Activated CD4-positive, CD25-positive, alpha-beta regulatory T cell treated with anti-CD3 and anti-CD28 coated beads, Interleukin-2, amount 50 U/mL, for 24 hours (primary cell): ENCODE measurements at regions not wholly inside any gene's neighbourhood (a gene's known extent, or its start where the extent isn't known, plus 50 kb on each side); places are given as distances from the start of the nearest gene placed in this dataset.

Experiments used
- ATAC-seq, 2 donors: fragments of 150-1000 bp; cut with Tn5 transposase; one replicate each; pipeline ENCODE4 v1.10.0; 2021; ENCODE audit warnings: mild to moderate bottlenecking in 1 of 2, moderate library complexity in 1 of 2

DNA sequence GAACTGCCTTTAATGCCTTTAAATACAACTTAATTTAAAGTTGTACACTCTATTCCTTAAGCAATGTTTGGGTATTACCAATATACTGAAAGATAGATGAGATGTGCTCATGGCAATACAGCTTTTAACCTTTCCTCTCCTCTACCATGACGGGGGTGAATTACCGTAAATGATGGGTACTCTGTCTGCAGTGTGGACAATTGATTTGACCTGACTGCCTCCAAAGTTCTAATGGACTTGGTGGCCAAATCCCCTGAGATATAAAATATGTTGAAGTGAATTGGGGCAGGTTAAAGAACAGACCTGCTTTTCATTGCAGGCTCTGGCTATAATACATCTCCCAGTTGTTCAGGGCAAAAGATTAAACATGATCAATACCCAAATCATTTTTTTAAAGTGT, 367.4 kb upstream of the NR5A2 start:
- no peak for ATAC-seq

GRCh38 chr1:199665371-199665770, 362.1 kb upstream of the NR5A2 start:
- ATAC-seq, result no peak

DNA sequence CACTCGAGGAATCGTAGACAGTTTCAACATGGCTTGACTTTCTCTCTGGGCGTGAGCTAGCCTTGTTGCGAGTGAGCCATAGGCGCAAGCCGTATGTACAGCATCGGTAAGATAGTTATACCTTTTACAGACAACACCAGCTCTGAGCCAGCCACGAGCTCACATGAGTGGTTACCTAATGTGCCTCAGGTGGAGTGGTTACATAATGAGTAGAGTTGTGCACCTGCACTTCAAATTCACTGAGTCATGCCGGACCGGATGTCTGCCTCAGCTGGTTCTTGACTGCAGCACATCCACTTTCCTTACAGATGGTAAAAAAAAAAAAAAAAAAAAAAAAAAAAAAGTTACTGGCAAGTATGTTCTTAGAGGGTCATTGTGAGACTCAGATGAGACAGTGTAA, 360.4 kb upstream of the NR5A2 start:
- no peak for ATAC-seq

DNA sequence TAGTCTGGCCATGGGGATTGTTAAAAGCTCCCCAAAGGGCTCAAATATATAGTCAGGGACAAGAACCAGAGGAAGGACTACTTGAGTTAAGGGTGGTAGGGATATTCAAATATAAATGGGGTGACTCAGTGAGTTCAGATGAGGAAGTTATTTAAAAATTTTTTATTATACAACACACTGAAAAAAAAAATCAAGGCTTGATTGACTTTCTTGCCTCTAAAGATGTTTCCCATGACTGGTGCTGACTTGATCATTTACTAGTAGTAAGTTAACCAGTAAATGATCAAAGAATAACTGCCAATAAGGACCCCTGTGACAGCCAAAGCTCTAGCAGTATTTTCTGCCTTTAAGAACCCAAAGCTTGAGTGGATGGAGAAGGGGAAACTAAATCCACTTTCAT, 357.6 kb upstream of the NR5A2 start:
- ATAC-seq, result no peak

- ATAC-seq, result no peak
Measured at GRCh38 chr1:199671684-199672083, 355.8 kb upstream of the NR5A2 start.

DNA sequence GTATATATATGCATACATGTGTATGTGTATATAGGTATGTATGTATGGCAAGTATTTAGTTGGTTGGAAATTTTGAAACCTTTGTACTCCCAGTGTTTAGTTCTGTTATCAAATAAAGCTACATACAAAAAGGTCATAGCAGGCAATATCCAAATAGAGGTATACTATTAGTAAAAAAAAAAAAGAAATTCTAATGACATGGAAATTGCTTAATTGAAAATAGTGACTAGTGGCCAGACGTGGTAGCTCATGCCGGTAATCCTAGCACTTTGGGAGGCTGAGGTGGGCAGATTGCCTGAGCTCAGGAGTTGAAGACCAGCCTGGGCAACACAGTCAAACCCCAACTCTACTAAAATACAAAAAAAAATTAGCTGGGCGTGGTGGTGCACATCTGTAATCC, 351.6 kb upstream of the NR5A2 start:
- ATAC-seq, result no peak

DNA sequence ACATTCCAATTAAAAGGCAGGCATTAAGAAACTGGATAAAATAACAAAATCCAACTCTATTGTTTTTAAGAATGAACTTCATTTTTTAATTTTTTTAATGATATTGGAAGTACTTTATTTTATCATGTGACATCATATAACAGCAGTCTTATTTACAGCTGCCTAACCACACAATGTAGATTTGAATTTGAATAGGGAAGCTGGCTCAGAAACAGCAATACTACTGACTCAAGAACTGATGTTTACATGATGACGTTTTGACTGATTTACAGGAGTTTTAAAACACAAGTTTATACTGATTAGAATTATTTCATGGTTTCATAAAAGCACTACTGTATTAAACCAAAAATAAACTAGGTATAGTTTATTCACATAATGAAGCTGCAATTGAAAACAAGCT, 348.7 kb upstream of the NR5A2 start:
- no peak for ATAC-seq

- ATAC-seq, result no peak
Measured at GRCh38 chr1:199682081-199682480, 345.4 kb upstream of the NR5A2 start.

- ATAC-seq, result peak; percentile 36 to 48
Measured at GRCh38 chr1:199684686-199685273, 342.7 kb upstream of the NR5A2 start.

DNA sequence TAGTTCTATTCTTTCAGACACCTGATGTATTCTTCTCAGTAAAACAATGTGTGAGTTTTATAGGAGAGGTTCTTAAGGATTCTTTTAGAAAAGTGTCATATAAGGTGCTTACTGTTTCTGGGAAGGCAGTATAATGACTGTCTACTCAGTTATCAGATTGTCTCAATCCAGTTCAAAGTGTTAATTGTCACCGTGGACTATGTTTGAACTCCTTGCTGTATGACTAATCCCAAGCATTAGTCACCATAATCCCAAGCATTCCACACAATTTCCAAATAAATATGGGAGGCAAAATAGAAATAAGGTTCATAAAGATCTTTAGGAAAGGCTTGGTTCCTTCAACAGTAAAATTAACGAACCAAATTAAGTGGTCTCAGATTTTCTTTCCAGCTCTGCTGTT, 342.1 kb upstream of the NR5A2 start:
- ATAC-seq, result no peak

DNA sequence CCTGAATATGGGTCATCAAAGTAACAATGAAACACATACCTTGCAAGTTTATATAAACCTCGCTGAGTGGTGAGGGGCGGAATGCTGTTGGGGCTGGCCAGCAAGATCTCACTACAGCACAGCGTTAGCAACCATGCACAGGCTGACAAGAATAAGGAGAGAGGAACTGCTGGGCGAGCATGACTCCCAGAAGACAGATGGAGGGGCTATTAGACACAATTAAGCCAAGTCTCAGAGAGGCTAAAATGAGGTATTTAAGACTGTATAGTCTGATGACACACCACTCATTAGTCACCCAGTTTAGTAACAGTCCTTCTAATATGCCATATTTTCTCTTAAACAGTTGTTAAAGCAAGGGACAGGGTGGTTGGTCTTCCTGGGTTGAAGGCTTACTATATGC, 340.2 kb upstream of the NR5A2 start:
- no peak for ATAC-seq

DNA sequence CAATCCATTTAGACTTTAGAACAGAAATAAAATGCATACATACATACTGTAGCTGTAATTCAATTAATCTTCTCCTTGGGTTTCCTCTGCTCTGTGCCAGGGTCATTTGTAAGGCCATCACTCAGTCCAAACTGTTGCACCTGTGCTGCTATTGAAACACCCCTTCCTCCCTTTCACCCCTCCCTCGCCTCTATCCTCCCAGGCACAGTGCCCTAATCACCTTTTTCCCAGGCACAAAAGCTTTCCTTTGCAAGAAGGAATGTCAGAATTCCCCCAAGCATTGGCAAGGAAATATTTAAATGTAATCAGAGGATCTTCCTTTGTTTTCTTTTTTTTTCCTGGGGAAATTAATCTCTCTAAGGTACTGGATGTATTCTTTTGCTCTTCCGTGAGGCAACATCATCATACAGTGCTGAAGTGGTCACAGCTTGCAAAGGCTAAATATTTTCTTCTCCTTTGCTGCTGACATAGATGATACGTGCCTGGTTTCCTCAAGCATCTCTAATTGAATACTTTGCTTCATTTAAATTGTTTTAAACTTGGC, 339.3 kb upstream of the NR5A2 start:
- ATAC-seq, result no peak

DNA sequence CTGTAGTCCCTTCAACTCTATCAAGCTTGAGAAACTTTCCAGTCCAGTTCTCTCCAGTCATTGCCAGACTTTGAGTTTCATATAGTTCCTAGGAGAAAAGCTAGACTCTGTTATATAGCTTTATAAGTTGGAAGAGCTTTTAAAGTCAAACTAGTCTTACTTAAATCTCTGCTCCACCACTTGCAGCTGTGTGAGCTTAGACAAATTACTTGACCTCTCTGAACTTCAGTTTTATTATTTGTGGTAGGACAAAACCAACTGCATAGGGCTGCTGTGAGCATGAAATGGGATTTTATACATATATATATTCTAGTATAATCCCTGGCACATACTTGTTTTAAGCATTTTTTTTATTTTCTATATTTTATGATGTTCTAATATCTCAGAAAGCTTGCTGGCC, 338.7 kb upstream of the NR5A2 start:
- ATAC-seq, result no peak

DNA sequence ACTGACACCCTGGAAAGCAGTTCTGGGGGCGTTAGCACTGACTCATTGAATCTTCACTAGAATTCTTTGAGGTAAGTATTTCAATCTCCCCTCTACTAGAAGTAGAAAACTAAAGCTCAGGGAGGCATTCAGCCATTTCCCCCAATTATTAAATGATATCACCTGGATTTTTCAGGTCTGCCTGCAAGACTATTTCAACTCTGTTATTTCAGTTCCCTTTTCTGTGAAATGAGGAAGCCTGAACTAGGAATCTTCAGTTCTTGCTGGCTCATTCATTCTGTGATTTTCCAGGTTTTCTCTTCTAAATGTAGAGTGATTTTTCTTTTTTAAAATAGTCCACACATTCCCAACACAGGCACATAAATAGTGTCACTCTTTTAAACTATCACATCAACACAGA, 337.0 kb upstream of the NR5A2 start:
- no peak for ATAC-seq

GRCh38 chr1:199691540-199691939, 336.0 kb upstream of the NR5A2 start:
- ATAC-seq, result no peak

DNA sequence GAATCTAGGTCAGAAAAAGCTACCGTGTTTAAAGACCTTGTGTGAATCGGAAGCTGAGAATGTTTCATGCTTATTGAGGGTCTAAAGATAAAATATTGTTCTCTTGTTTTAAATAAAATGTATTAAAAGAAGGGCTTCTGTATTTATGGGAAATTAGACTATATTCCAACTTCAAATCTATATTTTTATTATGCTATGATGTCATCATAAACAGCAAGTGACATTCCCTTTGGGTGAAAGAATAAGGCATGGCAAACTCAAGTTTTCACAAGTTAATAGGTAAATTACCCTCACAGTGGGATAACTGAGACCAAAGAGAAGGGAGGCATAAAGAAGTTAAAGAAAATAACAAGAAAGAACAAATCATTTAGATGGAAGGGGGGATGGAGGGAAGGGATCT, 333.8 kb upstream of the NR5A2 start:
- no peak for ATAC-seq

DNA sequence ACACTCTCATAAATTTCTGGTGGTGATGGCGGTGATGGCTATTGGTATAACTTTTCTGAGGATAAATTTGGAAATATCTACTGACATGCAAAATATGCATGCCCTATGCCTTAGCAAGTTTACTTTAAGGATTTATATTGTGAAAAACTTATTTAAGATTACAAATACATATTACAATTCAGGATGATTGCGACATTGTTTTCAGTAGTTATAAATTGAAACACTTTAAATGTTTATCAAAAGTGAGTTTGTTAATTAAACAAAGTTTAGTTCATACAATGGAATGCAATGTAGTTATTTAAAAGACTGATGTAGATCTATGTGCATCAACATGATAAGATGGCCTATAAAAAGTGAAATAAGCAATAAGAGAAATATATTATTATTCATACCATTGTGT, 331.3 kb upstream of the NR5A2 start:
- ATAC-seq, result no peak

DNA sequence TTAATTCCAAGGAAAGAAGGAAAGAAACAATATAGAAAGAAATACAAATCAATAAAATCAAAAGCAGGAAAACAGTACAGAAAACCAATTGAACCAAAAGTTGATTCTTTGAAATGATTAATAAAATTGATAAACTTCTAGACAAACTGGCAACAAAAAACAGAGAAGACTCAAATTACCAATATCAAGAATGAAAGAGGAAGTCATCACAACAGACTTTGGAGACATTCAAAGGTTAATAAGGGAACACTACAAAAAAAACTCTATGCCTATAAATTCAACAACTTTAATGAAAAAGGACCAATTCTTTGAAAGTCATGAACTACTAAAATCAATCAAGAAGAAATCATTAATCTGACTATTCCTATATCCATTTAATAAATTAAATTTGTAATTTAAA, 329.3 kb upstream of the NR5A2 start:
- no peak for ATAC-seq

- ATAC-seq, result no peak
Measured at GRCh38 chr1:199700551-199700950, 327.0 kb upstream of the NR5A2 start.

- ATAC-seq, result no peak
Measured at GRCh38 chr1:199701726-199702125, 325.8 kb upstream of the NR5A2 start.

- ATAC-seq, result no peak
Measured at GRCh38 chr1:199704231-199704630, 323.3 kb upstream of the NR5A2 start.

DNA sequence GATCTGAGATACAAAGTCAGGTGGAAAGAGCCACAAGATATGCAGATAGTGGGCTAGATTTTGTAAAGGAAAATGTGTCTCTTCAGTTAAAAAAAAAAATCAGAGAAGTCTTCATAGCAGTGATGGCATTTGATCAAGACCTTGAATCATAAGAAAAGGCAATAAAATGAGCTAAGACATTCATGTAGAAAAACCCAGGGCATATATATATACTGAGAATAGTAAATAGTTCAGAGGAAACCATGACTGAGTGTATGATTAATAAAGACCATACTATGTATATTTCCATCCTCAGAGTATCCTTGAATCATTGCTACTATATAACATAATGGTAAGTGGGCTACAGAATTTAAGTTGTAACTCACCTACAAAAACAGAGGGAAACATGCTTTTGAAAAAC, 321.7 kb upstream of the NR5A2 start:
- ATAC-seq, result peak in 1 of 2 donors; percentile 33

- no peak for ATAC-seq
Measured at GRCh38 chr1:199706826-199707606, 320.5 kb upstream of the NR5A2 start.

GRCh38 chr1:199710974-199711373, 316.5 kb upstream of the NR5A2 start:
- ATAC-seq, result no peak

DNA sequence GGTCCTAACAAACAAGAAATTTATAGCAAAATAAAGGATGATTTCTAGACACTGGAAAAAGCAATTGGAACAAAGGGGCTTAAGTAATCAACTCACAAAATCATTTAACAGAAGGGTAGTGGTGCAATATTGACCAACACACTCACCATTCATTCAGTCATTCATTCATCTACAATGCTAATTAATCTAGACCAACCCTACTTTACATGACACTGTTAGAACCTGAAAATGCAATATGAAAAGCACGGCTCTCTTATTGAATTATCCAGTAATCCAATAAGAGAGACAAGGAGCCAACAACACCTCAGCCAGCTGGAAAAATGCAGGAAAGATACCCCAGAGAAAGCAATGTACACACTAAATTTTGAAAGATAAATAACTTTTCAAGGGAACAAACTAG, 310.8 kb upstream of the NR5A2 start:
- ATAC-seq, result no peak
